Transverse colon (tissue), 4 donors: ENCODE measurements at regions not wholly inside any gene's neighbourhood (a gene's known extent, or its start where the extent isn't known, plus 50 kb on each side); places are given as distances from the start of the nearest gene placed in this dataset.

ENCODE experiments used
- DNase-seq: peaks from one replicate; pipeline ENCODE4 v3.0.0-alpha.2; 2019
- H3K27ac ChIP-seq, 4 donors: fragments of 200-600 bp; sonication (generic); 2 replicates each; pipeline ENCODE4 v1.5.1; 2016 to 2018; ENCODE audit warnings: inconsistent platforms in 4 of 4
- H3K27me3 ChIP-seq: fragments of 200-600 bp; sonication (generic); 2 replicates; pipeline ENCODE4 v1.5.1; 2017; ENCODE audit warnings: inconsistent platforms
- H3K36me3 ChIP-seq, 4 donors: fragments of 200-600 bp; sonication (generic); 2 replicates each; pipeline ENCODE4 v1.5.1; 2017 to 2019; ENCODE audit warnings: inconsistent platforms in 4 of 4
- H3K4me1 ChIP-seq, 4 donors: fragments of 200-600 bp; sonication (generic); 2 replicates each; pipeline ENCODE4 v1.5.1; 2017 to 2020; ENCODE audit warnings: inconsistent platforms in 4 of 4
- H3K4me3 ChIP-seq, 4 donors: fragments of 200-600 bp; sonication (generic); 1 replicate in 1 of 4; 2 replicates in 3 of 4; pipeline versions ENCODE4 v1.5.1 to v1.6.1; 2017 to 2019; ENCODE audit warnings: inconsistent platforms in 4 of 4
- H3K9me3 ChIP-seq, 2 donors: fragments of 200-600 bp; sonication (generic); 2 replicates each; pipeline ENCODE4 v1.5.1; 2017 to 2019; ENCODE audit warnings: inconsistent platforms in 2 of 2
- CTCF ChIP-seq, 5 experiments: fragments of 200-600 bp in 3 of 5; fragments of 450-650 bp in 2 of 5; sonication (generic) in 3 of 5; IDR thresholded peaks; 1 replicate in 2 of 5; 2 replicates in 3 of 5; pipeline ENCODE4 v1.5.1; 2016 to 2017; ENCODE audit warnings: antibody characterized with exemption in 5 of 5, inconsistent platforms in 3 of 5, mild to moderate bottlenecking in 2 of 5, moderate library complexity in 1 of 5
- EP300 ChIP-seq: sonication (generic); formaldehyde crosslinking; IDR thresholded peaks from one replicate; pipeline ENCODE4 v1.6.1; 2017; ENCODE audit warnings: antibody characterized with exemption, low read depth
- POLR2A ChIP-seq: fragments of 450-650 bp; IDR thresholded peaks from one replicate; pipeline ENCODE4 v1.6.1; 2016; ENCODE audit warnings: antibody characterized with exemption, mild to moderate bottlenecking, moderate library complexity
- POLR2AphosphoS5 ChIP-seq, 3 donors: sonication (generic); formaldehyde crosslinking; IDR thresholded peaks; one replicate each; pipeline ENCODE4 v1.6.1; 2016; ENCODE audit warnings: antibody characterized with exemption in 3 of 3
- WGBS, 2 donors: methylation state at CpG; one replicate each; pipeline ENCODE4 v1.1.5; 2018; ENCODE audit warnings: low coverage in 1 of 2; 5-methylcytosine and 5-hydroxymethylcytosine counted together
- in situ Hi-C, 4 donors: fragments of 200-750 bp; cut with MboI; loops; one replicate each; pipeline versions ENCODE4 v1.15.0 to v1.15.1; 2017; ENCODE audit warnings: low sequenced_read_pairs in 3 of 4, low pct_ligation_motif_present in 1 of 4, low pct_unique_long_range_greater_than_20kb in 1 of 4
- intact Hi-C: fragments of 100-400 bp; cut with DNase I; formaldehyde crosslinking; loops from one replicate; pipeline ENCODE4 v1.15.1; 2023; ENCODE audit warnings: low total_unique reads

- Histone ChIP-seq H3K27me3 (no peaks in the 10 kb centered on the region), H3K27ac (no peak overlapping the region), H3K4me1 (no peaks in the 10 kb centered on the region), H3K4me3 (no peak overlapping the region), H3K9me3 (no peaks in the 10 kb centered on the region), H3K36me3 (no peaks in the 10 kb centered on the region)
- intact Hi-C loops (no loop called here), in situ Hi-C loops (no loop called here)
- DNase-seq, result no peak
- 61 to 71% methylated on average over 4 to 10 of the region's 10 CpGs for WGBS, 2 donors
- no peak for TF ChIP-seq POLR2AphosphoS5 (IDR thresholded peaks at IDR 0.05)
- TF ChIP-seq EP300, result no peak
Measured at GRCh38 chr2:128578406-128579390, 260.0 kb upstream of the HS6ST1 start.

- no peaks in the 10 kb centered on the region for H3K9me3 ChIP-seq
- no peaks in the 10 kb centered on the region for H3K36me3 ChIP-seq
- in situ Hi-C loops, result no loop called here
- no peak for DNase-seq
- TF ChIP-seq EP300 (no peak), POLR2A (no peak), POLR2AphosphoS5 (IDR thresholded peaks at IDR 0.05) (no peak), CTCF (IDR thresholded peaks at IDR 0.05) (no peak)
- no peak overlapping the region for H3K4me3 ChIP-seq
- WGBS, 2 donors, result 76% methylated on average over 5 of the region's 5 CpGs; no CpG with 5 or more reads in 1 of the 2 donors
- intact Hi-C loops, result no loop called here
- H3K27me3 ChIP-seq, result no peaks in the 10 kb centered on the region
- H3K4me1 ChIP-seq, result no peaks in the 10 kb centered on the region
- no peak overlapping the region for H3K27ac ChIP-seq
Measured at GRCh38 chr2:128579825-128580224, 261.2 kb upstream of the HS6ST1 start.

DNA sequence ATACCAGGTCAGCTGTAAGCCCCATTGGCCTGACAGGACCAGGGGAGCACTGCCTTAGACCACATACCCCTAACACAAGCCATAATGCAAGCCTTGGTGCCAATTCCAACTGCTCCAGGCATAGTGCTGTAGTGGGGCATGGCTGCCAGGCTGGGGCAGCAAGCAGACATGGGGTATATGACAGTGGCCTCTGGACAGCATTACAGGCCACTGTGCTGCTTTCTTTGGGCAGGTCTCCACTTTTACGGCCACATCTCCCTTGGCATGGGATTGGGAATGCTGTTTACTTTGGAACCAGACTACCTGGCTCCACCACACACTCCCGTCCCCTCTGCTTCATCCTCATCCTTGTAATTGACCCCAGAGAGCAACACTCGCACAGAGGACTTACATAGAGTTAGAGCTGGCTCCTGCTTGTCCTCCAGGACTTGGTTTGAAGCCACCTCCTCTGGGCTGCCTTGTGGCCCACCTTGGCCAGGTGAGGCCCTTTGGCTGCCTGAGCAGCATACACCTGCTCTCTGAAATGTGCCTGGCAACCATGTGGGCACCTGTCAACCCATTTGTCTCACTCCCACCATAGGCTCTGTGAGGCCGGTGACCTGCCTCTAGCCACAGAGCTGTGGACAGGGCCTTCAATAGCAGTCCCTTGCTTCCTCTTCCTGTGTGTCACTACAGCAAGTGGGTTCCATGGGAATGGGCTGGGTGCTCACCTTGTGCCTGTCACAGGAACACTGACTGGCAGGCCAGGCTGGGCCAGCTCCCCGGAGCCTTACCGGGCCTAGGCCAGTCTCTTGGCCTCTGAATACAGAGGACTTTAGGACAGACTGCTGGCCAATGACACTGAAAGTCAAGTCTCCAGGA lies 262.6 kb upstream of the HS6ST1 start:
- DNase-seq, result no peak
- in situ Hi-C loops, result no loop called here
- TF ChIP-seq CTCF (IDR thresholded peaks at IDR 0.05) (no peak), POLR2A (no peak), POLR2AphosphoS5 (IDR thresholded peaks at IDR 0.05) (no peak), EP300 (no peak)
- no peaks in the 10 kb centered on the region for H3K36me3 ChIP-seq
- no peak overlapping the region for H3K4me3 ChIP-seq
- H3K27me3 ChIP-seq, result no peaks in the 10 kb centered on the region
- WGBS, 2 donors, result 81 to 100% methylated on average over 2 to 5 of the region's 6 CpGs
- H3K9me3 ChIP-seq, result no peaks in the 10 kb centered on the region
- H3K27ac ChIP-seq, result no peak overlapping the region
- H3K4me1 ChIP-seq, result no peaks in the 10 kb centered on the region
- intact Hi-C loops, result no loop called here

- 50 to 69% methylated on average over 2 of the region's 2 CpGs for WGBS, 2 donors
- intact Hi-C loops, result no loop called here
- in situ Hi-C loops, result no loop called here
Measured at GRCh38 chr2:128581849-128582244, 263.2 kb upstream of the HS6ST1 start.

More at GRCh38 chr2:128581849-128582244, 263.2 kb upstream of the HS6ST1 start:
- no peaks in the 10 kb centered on the region for H3K27me3 ChIP-seq
- H3K27ac ChIP-seq, result no peak overlapping the region
- H3K4me1 ChIP-seq, result no peaks in the 10 kb centered on the region
- no peak for DNase-seq
- no peaks in the 10 kb centered on the region for H3K9me3 ChIP-seq
- H3K4me3 ChIP-seq, result no peak overlapping the region
- H3K36me3 ChIP-seq, result no peaks in the 10 kb centered on the region
- TF ChIP-seq POLR2AphosphoS5 (IDR thresholded peaks at IDR 0.05) (no peak), EP300 (no peak), CTCF (IDR thresholded peaks at IDR 0.05) (no peak), POLR2A (no peak)
